ENCODE measurements at regions not wholly inside any gene's neighbourhood (a gene's known extent, or its start where the extent isn't known, plus 50 kb on each side); places are given as distances from the start of the nearest gene placed in this dataset.

GRCh38 chr3:21290557-21290956 lies 460.5 kb downstream of the ZNF385D start:
- DNase-seq: no peak
- H3K4me1 Mint-ChIP-seq: no peaks in the 10 kb centered on the region
- H3K9me3 Mint-ChIP-seq: peaks cover 6% of the 10 kb centered on the region
- H3K27me3 Mint-ChIP-seq: no peaks in the 10 kb centered on the region
- H3K27ac Mint-ChIP-seq: no peak overlapping the region
- CTCF ChIA-PET: no interaction called here
- H3K36me3 Mint-ChIP-seq (ENCODE audit: low read depth): no peaks in the 10 kb centered on the region
- POLR2A ChIA-PET: no interaction called here
- H3K4me3 Mint-ChIP-seq: no peak overlapping the region

GRCh38 chr3:21274079-21274571 lies 476.9 kb downstream of the ZNF385D start:
- no peaks in the 10 kb centered on the region for H3K36me3 Mint-ChIP-seq (ENCODE audit: low read depth)
- no peaks in the 10 kb centered on the region for H3K4me1 Mint-ChIP-seq
- no peak overlapping the region for H3K4me3 Mint-ChIP-seq
- H3K9me3 Mint-ChIP-seq: peaks cover 6% of the 10 kb centered on the region
- no peak for DNase-seq
- H3K27me3 Mint-ChIP-seq: no peaks in the 10 kb centered on the region
- ChIA-PET CTCF (no interaction called here), POLR2A (no interaction called here)
- no peak overlapping the region for H3K27ac Mint-ChIP-seq

- peaks cover 6% of the 10 kb centered on the region for H3K9me3 Mint-ChIP-seq
- H3K36me3 Mint-ChIP-seq (ENCODE audit: low read depth): no peaks in the 10 kb centered on the region
- no peaks in the 10 kb centered on the region for H3K27me3 Mint-ChIP-seq
- DNase-seq: no peak
- H3K4me1 Mint-ChIP-seq: no peaks in the 10 kb centered on the region
- no peak overlapping the region for H3K27ac Mint-ChIP-seq
- H3K4me3 Mint-ChIP-seq: no peak overlapping the region
- ChIA-PET POLR2A (no interaction called here), CTCF (no interaction called here)
Observed at GRCh38 chr3:21273259-21274025, 477.6 kb downstream of the ZNF385D start.

DNA sequence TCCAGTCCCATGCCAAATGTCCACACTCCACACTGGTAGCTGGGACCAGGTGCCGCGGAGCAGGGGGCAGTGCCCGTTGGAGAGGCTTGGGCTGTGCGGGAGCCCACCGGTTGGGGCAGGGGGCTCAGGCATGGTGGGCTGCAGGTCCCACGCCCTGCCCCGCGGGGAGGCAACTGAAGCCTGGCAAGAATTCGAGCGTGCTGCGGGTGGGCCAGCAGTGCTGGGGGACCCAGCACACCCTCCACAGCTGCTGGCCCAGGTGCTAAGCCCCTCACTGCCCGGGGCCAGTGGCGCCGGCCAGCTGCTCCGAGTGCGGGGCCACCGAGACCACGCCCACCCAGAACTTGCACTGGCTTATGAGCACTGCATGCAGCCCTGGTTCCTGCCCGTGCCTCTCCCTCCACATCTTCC lies 479.4 kb downstream of the ZNF385D start:
- Mint-ChIP-seq H3K27me3 (no peaks in the 10 kb centered on the region), H3K4me1 (no peaks in the 10 kb centered on the region), H3K36me3 (ENCODE audit: low read depth) (no peaks in the 10 kb centered on the region), H3K9me3 (peaks cover 8% of the 10 kb centered on the region), H3K4me3 (no peak overlapping the region), H3K27ac (no peak overlapping the region)
- DNase-seq: no peak
- CTCF ChIA-PET: no interaction called here
- POLR2A ChIA-PET: no interaction called here

- DNase-seq: no peak
- POLR2A ChIA-PET: no interaction called here
- Mint-ChIP-seq H3K27me3 (no peaks in the 10 kb centered on the region), H3K9me3 (peaks cover 6% of the 10 kb centered on the region), H3K27ac (no peak overlapping the region), H3K4me3 (no peak overlapping the region), H3K36me3 (ENCODE audit: low read depth) (no peaks in the 10 kb centered on the region), H3K4me1 (no peaks in the 10 kb centered on the region)
- CTCF ChIA-PET: no interaction called here
Observed at GRCh38 chr3:21269882-21270281, 481.1 kb downstream of the ZNF385D start.

DNA sequence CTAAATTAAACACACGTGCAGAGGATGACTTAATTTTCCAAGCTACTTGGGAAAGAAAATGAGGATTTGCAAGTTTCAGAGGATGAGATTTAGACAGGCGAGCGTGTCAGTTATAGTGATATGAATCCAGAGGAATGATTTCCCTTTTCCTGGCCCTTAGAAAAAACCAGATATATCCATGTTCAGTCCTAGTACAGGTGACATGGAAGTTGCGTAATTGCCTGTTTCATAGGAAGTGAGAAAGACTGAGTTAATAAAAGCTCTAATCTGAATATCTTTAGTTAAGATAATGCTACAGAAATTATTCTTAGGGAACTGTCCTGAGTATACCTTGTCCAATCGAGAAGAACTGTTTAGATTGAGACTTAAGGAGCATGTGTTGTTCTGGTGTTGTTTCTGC lies 490.5 kb downstream of the ZNF385D start:
- Mint-ChIP-seq H3K27ac (no peak overlapping the region), H3K9me3 (peaks cover 6% of the 10 kb centered on the region), H3K4me3 (no peak overlapping the region), H3K36me3 (ENCODE audit: low read depth) (no peaks in the 10 kb centered on the region), H3K4me1 (no peaks in the 10 kb centered on the region), H3K27me3 (no peaks in the 10 kb centered on the region)
- no peak for DNase-seq
- ChIA-PET CTCF (no interaction called here), POLR2A (no interaction called here)

DNA sequence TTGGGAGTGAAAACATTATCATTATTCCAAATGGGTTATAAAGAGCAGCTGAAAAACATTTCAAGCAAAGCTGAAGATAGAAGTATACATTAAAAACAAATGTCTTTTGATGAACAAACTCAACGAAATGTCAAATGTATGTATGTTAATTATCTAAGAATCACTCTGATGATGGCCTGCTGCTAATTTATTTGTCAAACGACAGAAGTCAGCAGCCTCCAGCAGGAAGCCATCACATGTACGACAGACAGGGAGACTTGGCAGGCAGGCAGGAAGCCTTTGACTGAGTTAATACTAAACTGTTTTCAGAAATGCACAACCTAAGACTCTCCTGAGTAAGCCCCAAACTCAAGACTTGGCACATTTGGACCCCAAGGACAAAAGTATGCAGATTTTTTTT lies 491.1 kb downstream of the ZNF385D start:
- H3K27ac Mint-ChIP-seq: no peak overlapping the region
- DNase-seq: no peak
- H3K36me3 Mint-ChIP-seq (ENCODE audit: low read depth): no peaks in the 10 kb centered on the region
- ChIA-PET POLR2A (no interaction called here), CTCF (no interaction called here)
- no peaks in the 10 kb centered on the region for H3K4me1 Mint-ChIP-seq
- no peak overlapping the region for H3K4me3 Mint-ChIP-seq
- peaks cover 6% of the 10 kb centered on the region for H3K9me3 Mint-ChIP-seq
- no peaks in the 10 kb centered on the region for H3K27me3 Mint-ChIP-seq

DNA sequence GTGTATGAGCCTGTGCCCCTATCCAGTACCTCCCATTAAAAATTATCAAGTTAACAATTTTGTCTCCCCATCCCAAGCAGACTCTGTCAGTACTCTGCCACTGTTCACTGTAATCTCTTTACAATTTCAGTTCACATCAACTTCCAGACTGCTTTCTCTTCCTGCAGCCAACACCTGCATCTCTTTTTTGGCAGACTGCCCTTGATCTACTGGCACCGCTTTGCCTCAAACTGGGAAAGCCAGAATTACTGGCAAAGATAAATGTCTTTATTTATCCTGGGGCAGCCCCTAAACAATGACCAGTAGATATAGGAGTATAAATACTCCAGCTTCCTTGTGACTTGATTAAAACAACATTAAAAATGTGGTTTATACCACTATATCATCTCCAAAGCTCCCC lies 494.1 kb downstream of the ZNF385D start:
- Mint-ChIP-seq H3K4me3 (no peak overlapping the region), H3K4me1 (no peaks in the 10 kb centered on the region), H3K36me3 (ENCODE audit: low read depth) (no peaks in the 10 kb centered on the region), H3K27me3 (no peaks in the 10 kb centered on the region), H3K9me3 (peaks cover 2% of the 10 kb centered on the region), H3K27ac (no peak overlapping the region)
- ChIA-PET CTCF (no interaction called here), POLR2A (no interaction called here)
- no peak for DNase-seq

DNA sequence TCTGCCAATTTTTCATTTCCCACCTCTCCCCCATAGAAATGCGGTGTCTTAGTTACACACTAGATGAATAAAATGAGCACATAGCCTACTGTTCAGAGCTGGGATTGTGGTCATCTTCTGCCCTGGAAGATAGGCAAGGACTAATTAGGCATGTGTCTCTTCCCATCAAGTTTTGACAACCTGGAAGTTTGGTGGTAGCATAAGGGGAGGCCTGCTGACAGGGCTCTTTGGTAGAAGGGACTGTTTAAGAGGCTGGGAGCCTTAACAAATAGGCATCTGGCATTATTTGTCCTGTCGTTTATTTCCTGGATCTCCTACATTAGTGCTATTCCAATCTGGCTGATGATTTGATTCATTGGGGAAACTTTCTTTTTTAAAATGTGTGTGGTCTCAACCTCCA lies 512.3 kb downstream of the ZNF385D start:
- POLR2A ChIA-PET: no interaction called here
- H3K27me3 Mint-ChIP-seq: no peaks in the 10 kb centered on the region
- CTCF ChIA-PET: no interaction called here
- H3K4me3 Mint-ChIP-seq: no peak overlapping the region
- no peaks in the 10 kb centered on the region for H3K4me1 Mint-ChIP-seq
- H3K9me3 Mint-ChIP-seq: peaks cover 1% of the 10 kb centered on the region
- H3K27ac Mint-ChIP-seq: no peak overlapping the region
- DNase-seq: no peak
- H3K36me3 Mint-ChIP-seq (ENCODE audit: low read depth): no peaks in the 10 kb centered on the region

GRCh38 chr3:21237638-21238037 lies 513.4 kb downstream of the ZNF385D start:
- no peaks in the 10 kb centered on the region for H3K36me3 Mint-ChIP-seq (ENCODE audit: low read depth)
- ChIA-PET POLR2A (no interaction called here), CTCF (no interaction called here)
- no peaks in the 10 kb centered on the region for H3K4me1 Mint-ChIP-seq
- H3K9me3 Mint-ChIP-seq: peaks cover 4% of the 10 kb centered on the region
- no peak overlapping the region for H3K4me3 Mint-ChIP-seq
- H3K27ac Mint-ChIP-seq: no peak overlapping the region
- no peaks in the 10 kb centered on the region for H3K27me3 Mint-ChIP-seq
- no peak for DNase-seq

DNA sequence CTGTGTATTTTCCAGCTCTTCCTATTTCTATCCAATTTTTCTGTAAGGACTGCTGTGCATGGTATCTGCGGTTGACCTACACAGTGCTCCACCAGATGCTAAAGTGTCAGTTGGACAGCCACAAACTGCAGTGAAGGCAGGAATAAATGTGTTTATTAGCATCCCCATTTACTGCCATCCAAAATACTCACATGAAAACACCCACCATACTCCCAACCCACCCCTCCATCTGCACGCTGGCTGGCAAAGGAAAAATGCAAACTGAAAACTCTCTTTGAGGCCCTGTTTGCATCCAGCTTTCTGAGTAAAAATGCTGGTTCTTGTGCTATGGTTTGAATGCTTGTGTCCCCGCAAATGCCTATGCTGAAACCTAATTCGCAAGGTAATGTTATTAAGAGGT lies 515.5 kb downstream of the ZNF385D start:
- CTCF ChIA-PET: no interaction called here
- no peaks in the 10 kb centered on the region for H3K27me3 Mint-ChIP-seq
- H3K36me3 Mint-ChIP-seq (ENCODE audit: low read depth): no peaks in the 10 kb centered on the region
- no peak overlapping the region for H3K4me3 Mint-ChIP-seq
- POLR2A ChIA-PET: no interaction called here
- DNase-seq: no peak
- H3K4me1 Mint-ChIP-seq: no peaks in the 10 kb centered on the region
- no peak overlapping the region for H3K27ac Mint-ChIP-seq
- peaks cover 4% of the 10 kb centered on the region for H3K9me3 Mint-ChIP-seq

GRCh38 chr3:21234933-21235332 lies 516.1 kb downstream of the ZNF385D start:
- ChIA-PET CTCF (no interaction called here), POLR2A (no interaction called here)
- Mint-ChIP-seq H3K36me3 (ENCODE audit: low read depth) (no peaks in the 10 kb centered on the region), H3K27ac (no peak overlapping the region), H3K27me3 (no peaks in the 10 kb centered on the region), H3K9me3 (peaks cover 4% of the 10 kb centered on the region), H3K4me3 (no peak overlapping the region), H3K4me1 (no peaks in the 10 kb centered on the region)
- DNase-seq: no peak

- Mint-ChIP-seq H3K27ac (no peak overlapping the region), H3K4me3 (no peak overlapping the region), H3K36me3 (ENCODE audit: low read depth) (no peaks in the 10 kb centered on the region), H3K4me1 (no peaks in the 10 kb centered on the region), H3K9me3 (peaks cover 15% of the 10 kb centered on the region), H3K27me3 (no peaks in the 10 kb centered on the region)
- POLR2A ChIA-PET: no interaction called here
- DNase-seq: no peak
- CTCF ChIA-PET: no interaction called here
Observed at GRCh38 chr3:21229426-21230135, 521.4 kb downstream of the ZNF385D start.

- no peaks in the 10 kb centered on the region for H3K36me3 Mint-ChIP-seq (ENCODE audit: low read depth)
- CTCF ChIA-PET: no interaction called here
- POLR2A ChIA-PET: no interaction called here
- no peaks in the 10 kb centered on the region for H3K27me3 Mint-ChIP-seq
- no peaks in the 10 kb centered on the region for H3K4me1 Mint-ChIP-seq
- H3K4me3 Mint-ChIP-seq: no peak overlapping the region
- DNase-seq: no peak
- peaks cover 11% of the 10 kb centered on the region for H3K9me3 Mint-ChIP-seq
- no peak overlapping the region for H3K27ac Mint-ChIP-seq
Observed at GRCh38 chr3:21226086-21226485, 524.9 kb downstream of the ZNF385D start.

Data from activated CD4-positive, alpha-beta memory T cell treated with anti-CD3 and anti-CD28 coated beads, Interleukin-2, amount 10 ng/mL, durations not matched to agents 7 days and 5 days (primary cell).